ENCODE measurements at regions not wholly inside any gene's neighbourhood (a gene's known extent, or its start where the extent isn't known, plus 50 kb on each side); places are given as distances from the start of the nearest gene placed in this dataset.

GRCh38 chr10:61559615-61560014, 103.1 kb upstream of the CABCOCO1 start:
- no peak for TF ChIP-seq CTCF (IDR thresholded peaks at IDR 0.05)
- no peak for TF ChIP-seq POLR2A (IDR thresholded peaks at IDR 0.05)

All from uterus (tissue), 2 donors.